ENCODE measurements at regions not wholly inside any gene's neighbourhood (a gene's known extent, or its start where the extent isn't known, plus 50 kb on each side); places are given as distances from the start of the nearest gene placed in this dataset.

GRCh38 chr11:91819777-91820176, 404.8 kb upstream of the FAT3 start:
- Histone ChIP-seq H3K4me3 (replicated peaks in 1 of 3; ENCODE audit: low read depth in 2 of 3, low read length in 3 of 3) (no peak overlapping the region), H3K4me1 (ENCODE audit: control insufficient read depth in 1 of 2, insufficient read depth in 2 of 2, low read length in 2 of 2) (no peaks in the 10 kb centered on the region), H3K27ac (ENCODE audit: low read depth in 1 of 2, low read length in 2 of 2) (no peak overlapping the region), H3K4me2 (replicated peaks; ENCODE audit: extremely low read depth, low read length, poor library complexity, severe bottlenecking) (no peak overlapping the region), H3K36me3 (replicated peaks in 1 of 2; ENCODE audit: control insufficient read depth in 1 of 2, insufficient read depth in 2 of 2, low read length in 2 of 2) (no peaks in the 10 kb centered on the region), H4K20me1 (ENCODE audit: insufficient read depth, low read length) (no peaks in the 10 kb centered on the region), H3K9me3 (replicated peaks in 1 of 2; ENCODE audit: control insufficient read depth in 1 of 2, insufficient read depth in 1 of 2, low read length in 2 of 2) (peaks cover 0 to 8% of the 10 kb centered on the region in 2 donors), H3K79me2 (ENCODE audit: insufficient read depth, low read length) (no peaks in the 10 kb centered on the region), H2AFZ (ENCODE audit: insufficient read depth, low read depth, low read length, poor library complexity, severe bottlenecking) (no peak overlapping the region), H3K27me3 (ENCODE audit: control insufficient read depth in 2 of 2, insufficient read depth in 2 of 2, low read length in 2 of 2) (no peaks in the 10 kb centered on the region), H3K9ac (ENCODE audit: insufficient read depth, low read length, poor library complexity, severe bottlenecking) (no peak overlapping the region)
- Mint-ChIP-seq H3K36me3 (no peaks in the 10 kb centered on the region), H3K27ac (no peak overlapping the region), H3K4me3 (no peak overlapping the region), H3K4me1 (no peaks in the 10 kb centered on the region), H3K9me3 (peaks cover 0 to 7% (median 1%) of the 10 kb centered on the region in 7 donors), H3K27me3 (ENCODE audit: low read depth in 3 of 3) (no peaks in the 10 kb centered on the region)
- WGBS (ENCODE audit: insufficient coverage): no CpG with 5 or more reads among the region's 1 CpG
- intact Hi-C loops (cut with micrococcal nuclease): no loop called here
- TF ChIP-seq CTCF (IDR thresholded peaks at IDR 0.05): no peak
- DNase-seq: no peak

GRCh38 chr11:91819195-91819594, 405.4 kb upstream of the FAT3 start:
- intact Hi-C loops (cut with micrococcal nuclease): no loop called here
- H3K27ac Mint-ChIP-seq: no peak overlapping the region
- no peaks in the 10 kb centered on the region for H3K4me1 ChIP-seq (ENCODE audit: control insufficient read depth in 1 of 2, insufficient read depth in 2 of 2, low read length in 2 of 2)
- H3K36me3 Mint-ChIP-seq: no peaks in the 10 kb centered on the region
- H3K4me3 ChIP-seq (replicated peaks in 1 of 3; ENCODE audit: low read depth in 2 of 3, low read length in 3 of 3): no peak overlapping the region
- H3K27ac ChIP-seq (ENCODE audit: low read depth in 1 of 2, low read length in 2 of 2): no peak overlapping the region
- no peaks in the 10 kb centered on the region for H3K36me3 ChIP-seq (replicated peaks in 1 of 2; ENCODE audit: control insufficient read depth in 1 of 2, insufficient read depth in 2 of 2, low read length in 2 of 2)
- no peak for TF ChIP-seq CTCF (IDR thresholded peaks at IDR 0.05)
- H3K9me3 Mint-ChIP-seq: peaks cover 0 to 7% (median 2%) of the 10 kb centered on the region in 7 donors
- H3K27me3 ChIP-seq (ENCODE audit: control insufficient read depth in 2 of 2, insufficient read depth in 2 of 2, low read length in 2 of 2): no peaks in the 10 kb centered on the region
- H3K27me3 Mint-ChIP-seq (ENCODE audit: low read depth in 3 of 3): no peaks in the 10 kb centered on the region
- H3K9me3 ChIP-seq (replicated peaks in 1 of 2; ENCODE audit: control insufficient read depth in 1 of 2, insufficient read depth in 1 of 2, low read length in 2 of 2): peaks cover 0 to 8% of the 10 kb centered on the region in 2 donors
- H3K4me3 Mint-ChIP-seq: no peak overlapping the region
- H3K4me2 ChIP-seq (replicated peaks; ENCODE audit: extremely low read depth, low read length, poor library complexity, severe bottlenecking): no peak overlapping the region
- H2AFZ ChIP-seq (ENCODE audit: insufficient read depth, low read depth, low read length, poor library complexity, severe bottlenecking): no peak overlapping the region
- no peaks in the 10 kb centered on the region for H3K4me1 Mint-ChIP-seq
- no peaks in the 10 kb centered on the region for H3K79me2 ChIP-seq (ENCODE audit: insufficient read depth, low read length)
- no peak for DNase-seq
- no peaks in the 10 kb centered on the region for H4K20me1 ChIP-seq (ENCODE audit: insufficient read depth, low read length)
- no peak overlapping the region for H3K9ac ChIP-seq (ENCODE audit: insufficient read depth, low read length, poor library complexity, severe bottlenecking)
- no CpG with 5 or more reads among the region's 2 CpGs for WGBS (ENCODE audit: insufficient coverage)

All from CD14-positive monocyte (primary cell).